GM19240 (cell line): ENCODE measurements at regions not wholly inside any gene's neighbourhood (a gene's known extent, or its start where the extent isn't known, plus 50 kb on each side); places are given as distances from the start of the nearest gene placed in this dataset.

ENCODE experiments used
- DNase-seq: peaks from one replicate; pipeline ENCODE4 v3.0.0; 2011; ENCODE audit warnings: low spot score; ENCODE audit not compliant: insufficient read length

GRCh38 chr5:133882389-133882695 lies 86.1 kb downstream of the C5orf15 start:
- no peak for DNase-seq

DNA sequence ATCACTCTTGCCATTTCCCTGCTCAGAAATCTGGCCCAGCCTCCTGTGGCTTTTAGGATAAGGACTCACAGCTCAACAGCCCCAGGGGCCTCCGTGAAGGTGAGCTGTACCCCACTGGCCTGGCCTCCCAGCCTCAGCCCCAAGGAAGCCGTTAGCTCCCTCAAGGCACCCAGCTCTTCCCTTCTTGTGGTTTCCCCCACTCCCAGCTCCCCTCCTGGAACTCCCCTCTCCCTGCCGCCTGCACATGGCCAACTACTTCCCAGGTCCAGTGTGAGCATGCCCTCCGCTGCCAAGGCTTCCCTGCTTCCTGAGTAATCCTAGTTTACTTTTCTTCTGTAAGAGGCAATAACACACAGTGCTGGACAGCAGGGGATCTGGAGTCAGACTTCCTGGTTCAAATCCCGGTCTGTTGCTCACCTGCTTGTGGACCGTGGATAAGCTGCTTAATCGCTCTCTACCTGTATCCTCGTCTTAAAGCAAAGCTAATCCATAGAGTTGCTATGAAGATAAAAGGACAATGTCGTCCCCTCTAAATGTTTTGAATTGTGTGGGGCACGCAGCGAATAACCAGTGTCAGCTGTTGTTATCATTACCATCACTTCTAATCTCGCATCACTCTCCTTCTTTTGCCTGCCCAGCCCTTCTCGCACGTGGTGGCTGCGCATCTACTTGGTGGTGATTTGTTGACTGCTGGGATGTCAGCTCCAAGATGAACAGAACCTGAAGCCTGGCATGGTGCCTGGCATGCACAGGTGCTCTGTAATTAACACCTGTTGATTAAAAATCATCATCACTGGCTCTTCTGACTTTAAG lies 86.6 kb downstream of the C5orf15 start:
- no peak for DNase-seq

DNA sequence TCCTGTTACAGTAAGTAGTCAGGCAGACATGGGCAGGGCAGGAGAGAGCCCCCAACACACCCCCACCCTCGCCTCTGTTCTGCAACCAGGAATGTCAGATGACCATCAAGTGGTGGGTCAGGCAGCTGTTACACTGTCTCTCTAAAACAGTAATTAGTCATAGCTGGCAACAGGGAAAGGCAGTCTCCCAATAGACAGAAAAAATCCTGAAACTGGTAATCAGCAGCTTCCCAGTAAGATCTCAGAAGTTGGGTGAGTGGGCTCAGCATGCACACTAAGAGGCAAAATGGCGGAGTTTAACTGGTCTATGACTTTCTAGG lies 90.2 kb downstream of the C5orf15 start:
- no peak for DNase-seq

GRCh38 chr5:133877351-133878235 lies 90.8 kb downstream of the C5orf15 start:
- no peak for DNase-seq

DNA sequence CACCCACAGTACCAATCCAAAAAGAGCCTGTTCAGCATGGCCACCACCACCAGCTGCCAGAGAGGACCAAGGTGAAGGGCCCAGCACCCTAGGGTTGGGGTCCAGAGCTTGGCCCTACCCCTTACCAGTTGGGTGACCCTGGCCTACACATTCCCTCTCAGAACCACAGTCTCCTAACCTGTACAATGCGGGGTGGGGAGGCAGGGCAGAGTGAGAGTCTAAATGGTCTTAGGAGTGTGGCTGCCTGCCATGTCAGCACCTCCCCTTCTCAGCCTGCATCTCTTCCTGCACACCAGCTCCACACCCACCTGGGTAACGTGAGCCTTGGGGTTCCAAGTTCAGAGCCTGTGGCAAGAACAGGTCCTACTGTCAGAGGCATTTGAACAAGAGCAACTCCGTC lies 92.2 kb downstream of the C5orf15 start:
- DNase-seq = no peak

GRCh38 chr5:133875179-133875578 lies 93.2 kb downstream of the C5orf15 start:
- no peak for DNase-seq

- no peak for DNase-seq
Measured at GRCh38 chr5:133873449-133873848, 95.0 kb downstream of the C5orf15 start.

- DNase-seq = no peak
Measured at GRCh38 chr5:133870661-133871060, 97.8 kb downstream of the C5orf15 start.

GRCh38 chr5:133869519-133870335 lies 98.7 kb downstream of the C5orf15 start:
- DNase-seq = no peak

DNA sequence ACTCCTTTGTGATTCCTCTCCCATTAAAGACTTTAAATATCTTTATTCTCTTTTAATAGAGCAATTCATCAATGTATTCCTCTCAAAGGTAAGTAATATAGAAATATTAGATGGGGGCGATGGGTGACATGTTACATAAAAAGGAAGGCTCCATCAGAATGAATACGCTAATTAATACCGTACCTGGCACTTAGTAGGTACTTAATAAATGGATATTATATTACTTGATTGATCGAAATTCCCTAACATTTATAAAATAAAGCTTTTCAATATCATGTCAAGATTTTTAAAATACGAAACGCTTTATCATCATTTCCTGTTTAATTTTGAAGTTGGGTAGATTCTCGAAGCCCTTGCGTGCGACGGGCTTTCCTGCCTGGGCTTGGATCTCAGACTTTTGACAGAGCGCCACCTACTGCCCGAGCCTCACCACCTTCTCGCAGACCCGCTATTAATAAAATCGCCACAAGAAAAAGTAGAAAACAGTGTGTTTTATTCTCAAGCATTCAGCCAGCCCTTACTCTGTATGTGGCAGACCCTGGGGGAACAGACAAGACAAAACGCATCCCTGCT lies 99.4 kb downstream of the C5orf15 start:
- peak; percentile 66 for DNase-seq

DNA sequence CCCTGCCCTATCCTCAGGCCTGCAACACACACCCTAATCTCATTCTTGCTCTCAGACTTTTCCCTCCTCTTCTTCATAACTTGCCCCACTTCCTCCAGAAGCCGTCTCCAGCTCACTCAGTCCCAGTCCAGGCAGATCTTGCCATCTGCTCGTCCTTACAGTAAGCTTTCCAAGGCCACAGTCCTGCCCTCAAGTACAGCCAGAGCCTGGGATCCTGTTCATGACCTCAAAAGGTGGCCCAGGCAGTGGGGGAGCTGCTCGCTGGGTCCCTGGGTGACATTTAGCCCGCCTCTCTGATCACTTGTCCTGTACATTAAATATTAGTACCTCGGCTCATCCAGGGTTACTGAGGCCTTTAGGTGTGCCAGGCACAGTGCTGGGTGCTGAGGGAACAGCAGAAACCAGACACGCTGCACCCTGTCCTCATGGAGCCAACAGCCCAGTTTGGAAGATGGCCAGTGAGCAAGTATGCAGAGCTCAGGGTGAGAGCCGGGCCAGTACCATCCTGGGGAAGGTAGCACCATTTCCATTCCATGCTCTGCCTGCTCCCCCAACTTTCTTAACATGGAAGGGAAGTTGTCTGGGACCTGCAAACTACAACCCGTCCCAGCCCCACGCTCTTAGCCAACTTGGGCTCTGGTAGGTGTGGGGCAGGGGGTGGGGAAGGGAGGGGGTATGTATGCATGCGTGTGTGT lies 100.4 kb downstream of the C5orf15 start:
- DNase-seq = no peak

DNA sequence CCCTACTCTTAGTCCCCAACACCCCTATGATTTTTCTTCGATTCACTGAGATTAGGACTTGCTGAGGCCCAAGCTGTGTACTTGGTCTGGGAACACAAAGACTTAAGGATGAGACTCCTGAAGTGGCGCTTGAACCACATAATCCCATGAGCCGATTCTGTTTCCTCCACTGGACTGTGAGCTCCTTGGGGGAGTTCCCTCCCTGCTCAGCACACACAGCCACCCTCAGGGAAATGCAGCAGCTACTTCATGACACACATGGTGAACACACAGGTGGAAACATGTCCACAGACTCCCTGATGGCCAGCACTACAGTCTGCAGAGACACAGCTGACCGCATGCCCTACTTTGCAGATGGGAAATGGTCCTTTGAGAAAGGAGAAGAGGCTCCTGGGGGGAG lies 101.1 kb downstream of the C5orf15 start:
- no peak for DNase-seq

- DNase-seq = no peak
Measured at GRCh38 chr5:133866903-133867245, 101.6 kb downstream of the C5orf15 start.

DNA sequence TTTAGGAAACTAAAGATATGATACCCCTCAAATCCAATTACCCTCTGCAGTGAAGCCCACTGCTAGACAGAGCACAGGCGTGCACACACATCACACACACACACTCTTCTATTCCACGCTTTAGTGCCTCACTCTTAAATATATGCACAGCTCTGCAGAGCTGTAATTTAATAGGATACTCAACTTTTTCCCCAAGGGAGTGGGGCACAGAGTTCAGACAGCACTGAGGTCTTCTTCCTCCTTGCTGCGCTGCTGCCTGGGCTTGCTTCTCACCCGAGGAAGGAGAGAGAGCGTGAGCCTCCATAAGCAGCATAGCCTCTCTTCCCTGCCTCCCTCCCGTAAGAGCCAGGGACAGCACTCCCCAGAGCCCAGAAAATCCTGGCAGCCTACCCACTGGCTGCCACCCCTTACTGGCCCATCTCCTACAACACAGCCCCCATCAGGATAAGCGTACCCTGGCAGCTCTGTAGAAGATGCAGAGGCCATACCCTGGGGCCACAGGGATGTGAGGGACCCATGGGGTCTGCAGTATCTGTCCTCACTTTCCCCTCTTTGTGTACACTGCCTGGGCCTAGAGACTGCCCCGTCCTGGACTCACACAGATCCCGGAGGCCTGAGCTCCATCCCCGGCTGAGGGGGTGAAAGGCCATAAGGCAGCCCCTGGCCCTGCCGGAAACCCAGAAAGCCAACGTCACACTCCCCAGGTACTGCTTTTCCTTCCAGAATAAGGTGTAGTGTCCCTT lies 102.1 kb downstream of the C5orf15 start:
- no peak for DNase-seq

- DNase-seq = no peak
Measured at GRCh38 chr5:133865113-133865512, 103.3 kb downstream of the C5orf15 start.

- no peak for DNase-seq
Measured at GRCh38 chr5:133864711-133865110, 103.7 kb downstream of the C5orf15 start.

GRCh38 chr5:133863857-133864585 lies 104.4 kb downstream of the C5orf15 start:
- DNase-seq = no peak

DNA sequence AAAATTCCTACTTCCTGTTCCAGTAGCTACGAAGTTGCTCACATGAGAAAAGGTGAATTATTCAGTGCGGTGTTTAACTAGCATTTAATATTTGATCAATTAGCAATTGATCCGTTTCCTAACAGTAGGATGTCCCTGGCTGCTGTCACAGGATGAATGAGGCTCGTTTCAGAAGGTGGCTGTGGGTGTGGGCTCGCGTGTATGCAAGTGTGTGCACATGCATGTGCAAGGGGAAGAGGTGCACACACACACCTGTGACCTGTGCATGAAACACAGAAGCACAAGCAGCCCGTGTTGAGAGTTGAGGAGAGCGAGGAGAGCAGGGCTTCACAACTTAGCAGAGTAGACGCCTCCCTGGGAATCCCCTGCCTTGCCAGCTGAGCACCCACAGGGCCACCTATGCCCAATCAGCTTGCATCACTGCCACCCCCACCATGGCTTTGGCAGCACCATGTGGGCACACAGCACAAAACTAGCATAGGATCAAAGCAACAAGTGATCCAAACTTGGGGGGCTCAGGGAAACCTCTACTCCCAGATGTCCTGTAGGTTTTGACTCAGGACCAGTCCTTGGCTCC lies 107.2 kb downstream of the C5orf15 start:
- DNase-seq = no peak

GRCh38 chr5:133859073-133859472 lies 109.4 kb downstream of the C5orf15 start:
- DNase-seq = no peak
